SK-N-SH (cell line): ENCODE measurements at regions not wholly inside any gene's neighbourhood (a gene's known extent, or its start where the extent isn't known, plus 50 kb on each side); places are given as distances from the start of the nearest gene placed in this dataset.

ENCODE experiments used
- CTCF ChIA-PET: fragments of 300-600, 350-600 bp; formaldehyde crosslinking; extraction: SDS; loops from one replicate; lab custom pipeline; 2021; lab: Yijun Ruan, JAX
- POLR2A ChIA-PET: fragments of 350-600 bp; sonication (Branson Sonifier 250); formaldehyde crosslinking; extraction: SDS; loops from one replicate; lab custom pipeline; 2020; ENCODE audit warnings: antibody characterized with exemption, inconsistent platforms; lab: Yijun Ruan, JAX
- DNase-seq: peaks from one replicate; pipeline ENCODE4 v3.0.0; 2012
- H2AFZ ChIP-seq: fragments of 200-600 bp; sonication (generic); 2 replicates; pipeline ENCODE4 v1.8.1; 2016; ENCODE audit warnings: antibody characterized with exemption, mild to moderate bottlenecking, low read depth
- H3F3A ChIP-seq: fragments of 200-600 bp; sonication (generic); replicated peaks from 2 replicates; pipeline ENCODE3; 2016; ENCODE audit warnings: antibody characterized with exemption, mild to moderate bottlenecking; ENCODE audit not compliant: insufficient read depth
- H3K27ac ChIP-seq, 2 experiments: fragments of 200-500 bp in 1 of 2; fragments of 200-600 bp in 1 of 2; sonication (Bioruptor generic) in 1 of 2; sonication (generic), shearing (Covaris generic) in 1 of 2; 2 replicates each; pipeline versions ENCODE4 v1.5.1 to v1.6.1; 2014 to 2016; ENCODE audit warnings: low read depth in 2 of 2, inconsistent platforms in 1 of 2, low read length in 1 of 2, mild to moderate bottlenecking in 1 of 2, mixed read lengths in 1 of 2
- H3K27me3 ChIP-seq: fragments of 200-600 bp; sonication (generic), shearing (Covaris generic); 2 replicates; pipeline ENCODE4 v1.6.1; 2016; ENCODE audit warnings: mixed run types; ENCODE audit not compliant: insufficient read depth
- H3K36me3 ChIP-seq, 2 experiments: fragments of 200-500 bp in 1 of 2; fragments of 200-600 bp in 1 of 2; sonication (Bioruptor generic) in 1 of 2; sonication (generic) in 1 of 2; replicated peaks in 1 of 2; 2 replicates each; pipeline versions ENCODE3 to v1.5.1; 2014 to 2016; ENCODE audit warnings: low read length in 1 of 2, mild to moderate bottlenecking in 1 of 2; ENCODE audit not compliant: insufficient read depth in 2 of 2, control insufficient read depth in 1 of 2
- H3K4me1 ChIP-seq, 2 experiments: fragments of 200-500 bp in 1 of 2; fragments of 200-600 bp in 1 of 2; sonication (Bioruptor generic) in 1 of 2; sonication (generic), shearing (Covaris generic) in 1 of 2; 2 replicates each; pipeline versions ENCODE4 v1.5.1 to v1.6.1; 2014 to 2016; ENCODE audit warnings: low read depth in 1 of 2, low read length in 1 of 2, mixed run types in 1 of 2; ENCODE audit not compliant: insufficient read depth in 2 of 2, control insufficient read depth in 1 of 2
- H3K4me2 ChIP-seq: fragments of 200-600 bp; sonication (generic), shearing (Covaris generic); 2 replicates; pipeline ENCODE4 v1.6.1; 2017; ENCODE audit warnings: mixed run types
- H3K4me3 ChIP-seq, 2 experiments: fragments of 200-500 bp in 1 of 2; fragments of 200-600 bp in 1 of 2; sonication (Bioruptor generic) in 1 of 2; sonication (generic), shearing (Covaris generic) in 1 of 2; 2 replicates each; pipeline versions ENCODE4 v1.5.1 to v1.8.1; 2014 to 2016; ENCODE audit warnings: low read depth in 2 of 2, inconsistent platforms in 1 of 2, low read length in 1 of 2, mild to moderate bottlenecking in 1 of 2, mixed read lengths in 1 of 2, moderate library complexity in 1 of 2
- H3K79me2 ChIP-seq: fragments of 200-600 bp; sonication (generic); 2 replicates; pipeline ENCODE4 v1.8.1; 2017; ENCODE audit warnings: mild to moderate bottlenecking; ENCODE audit not compliant: insufficient read depth
- H3K9ac ChIP-seq: fragments of 200-600 bp; sonication (generic); 2 replicates; pipeline ENCODE4 v1.6.1; 2017; ENCODE audit warnings: mixed run types
- H3K9me2 ChIP-seq: fragments of 200-600 bp; sonication (generic); 2 replicates; pipeline ENCODE4 v1.6.1; 2017; ENCODE audit warnings: mixed run types
- H3K9me3 ChIP-seq: fragments of 200-600 bp; sonication (generic); 2 replicates; pipeline ENCODE4 v1.6.1; 2017; ENCODE audit warnings: mixed run types, mild to moderate bottlenecking, moderate library complexity
- H4K20me1 ChIP-seq: fragments of 200-600 bp; sonication (generic); 2 replicates; pipeline ENCODE4 v1.6.1; 2017; ENCODE audit warnings: mild to moderate bottlenecking, mixed run types; ENCODE audit not compliant: insufficient read depth
- CTCF ChIP-seq: fragments of 200-600 bp; sonication (generic); IDR thresholded peaks from 2 replicates; pipeline ENCODE4 v1.6.1; 2017; ENCODE audit warnings: antibody characterized with exemption, mild to moderate bottlenecking, moderate library complexity
- ELF1 ChIP-seq: IDR thresholded peaks from 2 replicates; pipeline ENCODE4 v1.4.0; 2012
- EZH2phosphoT487 ChIP-seq: fragments of 200-600 bp; sonication (generic); IDR thresholded peaks from 2 replicates; pipeline ENCODE4 v1.6.1; 2017; ENCODE audit warnings: low read depth, mixed run types, mild to moderate bottlenecking, antibody characterized with exemption, moderate library complexity, borderline replicate concordance
- FOSL2 ChIP-seq: IDR thresholded peaks from 2 replicates; pipeline ENCODE4 v1.4.0; 2012; ENCODE audit warnings: low read depth, mild to moderate bottlenecking, moderate library complexity, borderline replicate concordance
- FOXM1 ChIP-seq: IDR thresholded peaks from 2 replicates; pipeline ENCODE4 v1.4.0; 2012; ENCODE audit warnings: low read depth, mild to moderate bottlenecking
- GATA2 ChIP-seq: sonication (generic); formaldehyde crosslinking; IDR thresholded peaks from 2 replicates; pipeline ENCODE4 v1.5.0; 2020; ENCODE audit warnings: mild to moderate bottlenecking, missing genetic modification reagents
- JUND ChIP-seq: IDR thresholded peaks from 2 replicates; pipeline ENCODE4 v1.4.0; 2012
- MAX ChIP-seq: IDR thresholded peaks from 2 replicates; pipeline ENCODE4 v1.4.0; 2012; ENCODE audit warnings: low read depth
- MEF2A ChIP-seq: IDR thresholded peaks from 2 replicates; pipeline ENCODE4 v1.4.0; 2012; ENCODE audit warnings: low read depth, borderline replicate concordance
- MXI1 ChIP-seq: IDR thresholded peaks from 2 replicates; pipeline ENCODE4 v1.6.1; 2012; ENCODE audit warnings: mild to moderate bottlenecking, low read depth, low read length, improper control_type of control experiment
- NFIC ChIP-seq: IDR thresholded peaks from 2 replicates; pipeline ENCODE4 v1.4.0; 2012; ENCODE audit warnings: borderline replicate concordance
- PBX3 ChIP-seq: IDR thresholded peaks from 2 replicates; pipeline ENCODE4; 2012
- POLR2AphosphoS5 ChIP-seq: IDR thresholded peaks from 2 replicates; pipeline ENCODE4 v1.6.1; 2012; ENCODE audit warnings: low read depth, low read length
- RCOR1 ChIP-seq: fragments of 150-350 bp; IDR thresholded peaks from 2 replicates; pipeline ENCODE4 v1.6.1; 2017; ENCODE audit warnings: antibody characterized with exemption, low read length
- SMC3 ChIP-seq: IDR thresholded peaks from 2 replicates; pipeline ENCODE4 v1.6.1; 2012; ENCODE audit warnings: low read depth, low read length, improper control_type of control experiment
- TAF1 ChIP-seq: IDR thresholded peaks from 2 replicates; pipeline ENCODE4 v1.6.1; 2012; ENCODE audit warnings: low read depth, mild to moderate bottlenecking, low read length, moderate library complexity, borderline replicate concordance
- USF1 ChIP-seq: IDR thresholded peaks from 2 replicates; pipeline ENCODE4 v1.4.0; 2012; ENCODE audit warnings: low read depth, borderline replicate concordance
- YY1 ChIP-seq: IDR thresholded peaks from 2 replicates; pipeline ENCODE4 v1.4.0; 2012; ENCODE audit warnings: low read depth, mild to moderate bottlenecking
- ZBTB33 ChIP-seq: IDR thresholded peaks from 2 replicates; pipeline ENCODE4 v1.4.0; 2012; ENCODE audit warnings: low read depth, borderline replicate concordance
- TF ChIP-seq, protein P1 (sequence below): fragments of 150-350 bp; IDR thresholded peaks from 2 replicates; pipeline ENCODE4 v1.6.1; 2016; ENCODE audit warnings: mild to moderate bottlenecking, low read depth, low read length

DNA sequence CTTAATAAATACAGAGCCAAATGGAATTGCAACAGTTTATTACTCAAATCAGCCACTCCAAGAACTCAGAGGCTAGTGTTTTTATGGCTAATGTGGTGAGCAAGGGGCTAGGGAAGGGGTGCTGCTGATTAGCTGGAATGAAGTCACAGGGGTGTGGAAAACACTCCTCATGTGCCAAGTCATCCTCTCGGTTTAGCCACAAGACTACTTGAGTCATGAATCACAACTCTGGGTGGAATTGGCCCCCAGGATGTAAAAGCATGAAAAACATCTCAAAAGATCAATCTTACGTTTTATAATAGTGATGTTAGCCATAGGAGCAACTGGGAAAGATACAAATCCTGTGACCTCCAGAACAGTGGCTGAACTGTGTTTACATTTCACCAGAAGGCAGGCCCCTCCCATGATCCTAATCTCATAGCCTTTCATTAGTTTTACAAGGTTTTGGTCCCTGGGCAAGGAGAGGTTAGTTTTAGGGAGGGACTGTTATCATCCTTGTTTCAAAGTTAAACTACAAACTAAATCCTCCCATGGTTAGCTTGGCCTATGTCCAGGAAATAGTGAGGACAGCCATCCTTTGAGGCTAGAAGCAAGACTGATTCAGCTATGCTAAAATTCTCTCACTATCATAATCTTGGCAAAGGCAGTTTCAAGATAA is 2020.1 kb upstream of the PCDH20 start (continued):
- TF ChIP-seq MAX (no peak), MEF2A (0 out of 2 replicates have a peak, but pooled peaks have one; percentile 8), JUND (peak; percentile 56; the same call in 1 of the 2 replicates)
- TF ChIP-seq, protein P1, sequence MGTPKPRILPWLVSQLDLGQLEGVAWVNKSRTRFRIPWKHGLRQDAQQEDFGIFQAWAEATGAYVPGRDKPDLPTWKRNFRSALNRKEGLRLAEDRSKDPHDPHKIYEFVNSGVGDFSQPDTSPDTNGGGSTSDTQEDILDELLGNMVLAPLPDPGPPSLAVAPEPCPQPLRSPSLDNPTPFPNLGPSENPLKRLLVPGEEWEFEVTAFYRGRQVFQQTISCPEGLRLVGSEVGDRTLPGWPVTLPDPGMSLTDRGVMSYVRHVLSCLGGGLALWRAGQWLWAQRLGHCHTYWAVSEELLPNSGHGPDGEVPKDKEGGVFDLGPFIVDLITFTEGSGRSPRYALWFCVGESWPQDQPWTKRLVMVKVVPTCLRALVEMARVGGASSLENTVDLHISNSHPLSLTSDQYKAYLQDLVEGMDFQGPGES = no peak

DNA sequence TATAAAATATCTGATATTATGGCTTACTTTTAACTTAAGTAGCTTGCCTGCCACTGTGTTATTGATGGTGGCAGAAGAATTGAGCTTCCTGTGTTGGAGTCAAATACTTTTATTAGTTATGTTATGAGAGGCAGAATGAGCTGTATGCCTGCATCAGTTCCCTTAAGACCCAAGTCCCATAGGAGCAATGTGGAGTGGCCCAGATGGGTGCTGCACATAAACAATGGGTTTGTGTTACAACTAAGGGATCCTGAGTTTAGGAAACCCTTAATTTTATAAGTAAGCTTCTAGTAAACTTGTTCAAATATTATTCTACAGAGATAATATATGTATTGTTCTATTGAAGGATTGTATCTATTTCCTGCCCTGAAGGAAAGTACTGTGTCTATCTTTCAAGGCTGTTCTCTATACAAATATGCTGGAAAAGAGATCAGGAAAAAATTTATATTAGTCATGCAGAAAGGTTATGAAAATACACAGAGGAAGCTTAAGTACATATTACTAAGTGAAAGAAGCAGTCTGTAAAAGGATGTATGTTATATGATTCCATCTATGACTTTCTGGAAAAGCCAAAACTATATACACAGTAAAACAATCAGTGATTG is 2018.0 kb upstream of the PCDH20 start:
- ChIA-PET POLR2A (no interaction called here), CTCF (interaction anchor here (1.5 kb wide), 1 partner anchor 10 kb away, joined by 4 read pairs; no protein-coding TSS in a partner anchor)
- H4K20me1 ChIP-seq = no peaks in the 10 kb centered on the region
- H3K9ac ChIP-seq = no peak overlapping the region
- no peaks in the 10 kb centered on the region for H3K36me3 ChIP-seq
- no peak overlapping the region for H3K4me3 ChIP-seq
- H3K4me2 ChIP-seq = peak overlapping the region; percentile 52; the same call in 1 of the 2 replicates
- H3K9me3 ChIP-seq = peaks cover 4% of the 10 kb centered on the region; the same call in 1 of the 2 replicates
- peak overlapping the region in 1 of 2 experiments; percentile 79; a peak in 2 of 4 replicates for H3K27ac ChIP-seq
- H3F3A ChIP-seq = peaks cover 33% of the 10 kb centered on the region
- DNase-seq = no peak
- peaks cover 0 to 5% of the 10 kb centered on the region in 2 experiments; a peak in 1 of 4 replicates for H3K4me1 ChIP-seq
- TF ChIP-seq MEF2A = no peak
- TF ChIP-seq ZBTB33 = no peak
- TF ChIP-seq POLR2AphosphoS5 = no peak
- no peak for TF ChIP-seq EZH2phosphoT487
- no peak for TF ChIP-seq FOSL2
- TF ChIP-seq RCOR1 = no peak
- TF ChIP-seq FOXM1 = no peak
- no peak for TF ChIP-seq NFIC
- TF ChIP-seq MXI1 = no peak
- no peak for TF ChIP-seq CTCF
- no peak for TF ChIP-seq ELF1
- no peak for TF ChIP-seq GATA2 (CRISPR knock-in tag)
- no peak for TF ChIP-seq USF1
- no peak for TF ChIP-seq TAF1
- no peak for TF ChIP-seq YY1
- no peak for TF ChIP-seq MAX
- TF ChIP-seq SMC3 = no peak
- TF ChIP-seq PBX3 = no peak
- H3K79me2 ChIP-seq = no peaks in the 10 kb centered on the region
- H2AFZ ChIP-seq = no peak overlapping the region
- no peaks in the 10 kb centered on the region for H3K9me2 ChIP-seq
- no peaks in the 10 kb centered on the region for H3K27me3 ChIP-seq
